ENCODE measurements at regions not wholly inside any gene's neighbourhood (a gene's known extent, or its start where the extent isn't known, plus 50 kb on each side); places are given as distances from the start of the nearest gene placed in this dataset.

DNA sequence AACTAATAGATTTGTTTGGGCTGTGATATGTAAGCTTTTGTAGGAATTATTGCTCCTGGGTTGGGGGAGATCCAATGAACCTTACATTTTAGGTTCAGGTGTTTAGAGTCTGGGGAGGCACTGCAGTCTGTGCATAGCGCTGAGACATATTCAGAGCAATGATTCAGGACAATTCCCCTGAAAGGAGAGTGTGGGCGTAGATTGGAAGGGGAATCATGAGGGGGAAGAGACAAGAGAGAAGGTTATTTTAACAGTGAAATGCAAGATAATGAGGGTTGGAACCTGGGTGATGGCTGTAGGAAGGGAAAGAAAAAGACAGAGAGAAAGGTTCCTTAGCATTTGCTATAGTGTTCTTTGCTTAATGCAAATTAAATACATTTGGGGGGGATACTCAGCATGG, 1013.4 kb downstream of the REEP3 start:
- no peak for DNase-seq
- Mint-ChIP-seq H3K27ac (ENCODE audit: unreplicated experiment) (no peak overlapping the region), H3K9me3 (ENCODE audit: low read depth, unreplicated experiment) (no peaks in the 10 kb centered on the region), H3K4me1 (ENCODE audit: low read depth, unreplicated experiment) (peaks cover 17% of the 10 kb centered on the region), H3K27me3 (ENCODE audit: unreplicated experiment) (no peaks in the 10 kb centered on the region), H3K4me3 (ENCODE audit: low read depth, unreplicated experiment) (no peak overlapping the region), H3K36me3 (ENCODE audit: insufficient read depth, unreplicated experiment) (no peaks in the 10 kb centered on the region)
- BruUV-seq (replicated peaks), result no TSS peak
- CTCF ChIA-PET, result no interaction called here
- TF ChIP-seq, protein P1, sequence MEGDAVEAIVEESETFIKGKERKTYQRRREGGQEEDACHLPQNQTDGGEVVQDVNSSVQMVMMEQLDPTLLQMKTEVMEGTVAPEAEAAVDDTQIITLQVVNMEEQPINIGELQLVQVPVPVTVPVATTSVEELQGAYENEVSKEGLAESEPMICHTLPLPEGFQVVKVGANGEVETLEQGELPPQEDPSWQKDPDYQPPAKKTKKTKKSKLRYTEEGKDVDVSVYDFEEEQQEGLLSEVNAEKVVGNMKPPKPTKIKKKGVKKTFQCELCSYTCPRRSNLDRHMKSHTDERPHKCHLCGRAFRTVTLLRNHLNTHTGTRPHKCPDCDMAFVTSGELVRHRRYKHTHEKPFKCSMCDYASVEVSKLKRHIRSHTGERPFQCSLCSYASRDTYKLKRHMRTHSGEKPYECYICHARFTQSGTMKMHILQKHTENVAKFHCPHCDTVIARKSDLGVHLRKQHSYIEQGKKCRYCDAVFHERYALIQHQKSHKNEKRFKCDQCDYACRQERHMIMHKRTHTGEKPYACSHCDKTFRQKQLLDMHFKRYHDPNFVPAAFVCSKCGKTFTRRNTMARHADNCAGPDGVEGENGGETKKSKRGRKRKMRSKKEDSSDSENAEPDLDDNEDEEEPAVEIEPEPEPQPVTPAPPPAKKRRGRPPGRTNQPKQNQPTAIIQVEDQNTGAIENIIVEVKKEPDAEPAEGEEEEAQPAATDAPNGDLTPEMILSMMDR (IDR thresholded peaks at IDR 0.05; ENCODE audit: unreplicated experiment), result no peak
- intact Hi-C loops (cut with micrococcal nuclease; ENCODE audit: unreplicated experiment), result no loop called here

DNA sequence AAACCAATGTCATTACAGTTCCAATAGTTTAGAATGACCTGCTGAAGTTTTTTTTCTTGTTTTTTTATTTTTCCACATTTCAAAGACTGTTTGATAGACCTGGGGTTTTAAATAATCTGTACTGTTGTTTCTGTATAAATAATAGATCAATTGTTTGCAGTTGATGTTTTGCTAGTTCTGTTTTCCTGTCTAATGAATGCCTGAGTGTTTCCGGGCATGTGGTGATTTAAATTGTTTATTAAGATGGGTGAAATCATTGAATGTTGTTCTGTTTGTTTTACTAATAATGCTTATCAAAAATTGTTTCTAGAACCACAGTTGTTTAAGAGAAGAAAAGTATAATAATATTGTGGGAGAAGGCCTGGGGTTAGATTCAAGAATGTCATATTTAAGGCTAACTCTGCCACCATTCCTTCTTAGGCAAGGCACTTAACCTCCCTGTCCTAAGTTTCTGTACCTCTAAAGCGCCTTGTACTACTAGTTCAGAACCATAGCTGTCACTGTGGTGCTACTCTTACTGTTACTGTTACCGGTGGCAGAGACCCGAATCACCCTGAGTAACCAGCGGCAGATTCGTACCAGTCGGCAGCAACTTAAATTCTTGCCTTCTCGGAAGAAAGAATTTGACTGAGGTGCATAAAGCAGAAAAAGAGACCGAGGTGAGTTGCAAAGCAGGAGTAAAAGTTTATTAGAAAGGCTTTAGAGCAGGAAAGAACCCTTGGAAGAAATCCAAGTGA, 1014.1 kb downstream of the REEP3 start:
- intact Hi-C loops (cut with micrococcal nuclease; ENCODE audit: unreplicated experiment), result no loop called here
- CTCF ChIA-PET, result no interaction called here
- BruUV-seq (replicated peaks), result no TSS peak
- no peak for DNase-seq
- Mint-ChIP-seq H3K4me3 (ENCODE audit: low read depth, unreplicated experiment) (no peak overlapping the region), H3K27ac (ENCODE audit: unreplicated experiment) (no peak overlapping the region), H3K4me1 (ENCODE audit: low read depth, unreplicated experiment) (peaks cover 17% of the 10 kb centered on the region), H3K9me3 (ENCODE audit: low read depth, unreplicated experiment) (no peaks in the 10 kb centered on the region), H3K36me3 (ENCODE audit: insufficient read depth, unreplicated experiment) (no peaks in the 10 kb centered on the region), H3K27me3 (ENCODE audit: unreplicated experiment) (no peaks in the 10 kb centered on the region)
- TF ChIP-seq, protein P1 (IDR thresholded peaks at IDR 0.05; ENCODE audit: unreplicated experiment), result no peak

DNA sequence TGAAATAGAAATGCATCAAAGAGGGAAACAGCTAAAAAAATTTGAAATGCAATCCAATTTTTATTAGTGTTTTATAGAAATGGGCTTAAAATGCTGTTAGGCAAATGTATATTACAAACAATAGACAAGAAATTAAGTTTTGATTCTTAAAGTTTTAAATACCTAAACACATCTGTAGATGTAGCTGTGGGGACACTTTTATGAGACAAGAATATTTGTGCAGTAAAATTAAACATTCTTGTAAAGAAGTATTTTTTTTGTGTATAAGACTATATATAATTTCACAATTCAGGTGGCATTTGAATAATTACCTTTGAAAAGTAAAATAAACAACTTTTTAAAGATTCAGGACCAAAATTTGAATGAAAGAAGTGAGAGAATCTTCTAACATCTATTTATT, 1015.9 kb downstream of the REEP3 start:
- Mint-ChIP-seq H3K4me3 (ENCODE audit: low read depth, unreplicated experiment) (no peak overlapping the region), H3K27me3 (ENCODE audit: unreplicated experiment) (no peaks in the 10 kb centered on the region), H3K4me1 (ENCODE audit: low read depth, unreplicated experiment) (peaks cover 17% of the 10 kb centered on the region), H3K36me3 (ENCODE audit: insufficient read depth, unreplicated experiment) (no peaks in the 10 kb centered on the region), H3K9me3 (ENCODE audit: low read depth, unreplicated experiment) (no peaks in the 10 kb centered on the region), H3K27ac (ENCODE audit: unreplicated experiment) (no peak overlapping the region)
- DNase-seq, result no peak
- CTCF ChIA-PET, result no interaction called here
- TF ChIP-seq, protein P1 (IDR thresholded peaks at IDR 0.05; ENCODE audit: unreplicated experiment), result no peak
- intact Hi-C loops (cut with micrococcal nuclease; ENCODE audit: unreplicated experiment), result no loop called here
- BruUV-seq (replicated peaks), result no TSS peak

DNA sequence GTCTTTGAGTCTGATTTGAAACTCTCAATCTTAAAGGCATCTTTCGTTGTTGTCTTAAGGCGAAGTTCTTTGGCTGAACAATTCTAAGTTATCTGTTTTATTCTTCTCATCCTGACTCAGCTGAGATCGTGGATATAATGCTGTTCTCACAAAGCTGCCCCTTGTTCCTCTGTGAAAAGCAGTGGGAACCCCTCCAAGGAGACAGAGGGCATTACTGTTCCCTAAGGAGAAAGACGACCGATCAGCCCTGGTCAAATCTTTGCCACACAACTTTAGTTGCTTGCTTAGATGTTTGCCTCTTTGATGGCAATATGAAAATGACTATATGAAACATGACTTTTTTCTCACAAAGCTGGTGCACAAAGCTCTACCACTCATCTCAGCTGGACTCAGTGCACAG, 1016.7 kb downstream of the REEP3 start:
- peaks cover 17% of the 10 kb centered on the region for H3K4me1 Mint-ChIP-seq (ENCODE audit: low read depth, unreplicated experiment)
- no peak for DNase-seq
- no peaks in the 10 kb centered on the region for H3K27me3 Mint-ChIP-seq (ENCODE audit: unreplicated experiment)
- BruUV-seq (replicated peaks), result no TSS peak
- no peaks in the 10 kb centered on the region for H3K36me3 Mint-ChIP-seq (ENCODE audit: insufficient read depth, unreplicated experiment)
- CTCF ChIA-PET, result no interaction called here
- H3K9me3 Mint-ChIP-seq (ENCODE audit: low read depth, unreplicated experiment), result no peaks in the 10 kb centered on the region
- H3K4me3 Mint-ChIP-seq (ENCODE audit: low read depth, unreplicated experiment), result no peak overlapping the region
- intact Hi-C loops (cut with micrococcal nuclease; ENCODE audit: unreplicated experiment), result no loop called here
- no peak overlapping the region for H3K27ac Mint-ChIP-seq (ENCODE audit: unreplicated experiment)
- TF ChIP-seq, protein P1 (IDR thresholded peaks at IDR 0.05; ENCODE audit: unreplicated experiment), result no peak
